CD4-positive, alpha-beta T cell treated with Interleukin-17A for 4 hours (primary cell): ENCODE measurements at regions not wholly inside any gene's neighbourhood (a gene's known extent, or its start where the extent isn't known, plus 50 kb on each side); places are given as distances from the start of the nearest gene placed in this dataset.

Experiments used
- DNase-seq: peaks from one replicate; pipeline ENCODE4 v3.0.0-alpha.2; 2020; ENCODE audit warnings: mixed read lengths

GRCh38 chr2:4404363-4404762 lies 701.0 kb downstream of the DCDC2C start:
- no peak for DNase-seq

- DNase-seq: no peak
Observed at GRCh38 chr2:4408321-4408720, 704.9 kb downstream of the DCDC2C start.

GRCh38 chr2:4412637-4413187 lies 709.3 kb downstream of the DCDC2C start:
- no peak for DNase-seq

- no peak for DNase-seq
Observed at GRCh38 chr2:4415171-4415570, 711.8 kb downstream of the DCDC2C start.

- DNase-seq: no peak
Observed at GRCh38 chr2:4415810-4416413, 712.5 kb downstream of the DCDC2C start.

GRCh38 chr2:4416431-4416830 lies 713.1 kb downstream of the DCDC2C start:
- DNase-seq: no peak

- DNase-seq: no peak
Observed at GRCh38 chr2:4417771-4418170, 714.4 kb downstream of the DCDC2C start.

GRCh38 chr2:4420032-4420431 lies 716.7 kb downstream of the DCDC2C start:
- no peak for DNase-seq

- no peak for DNase-seq
Observed at GRCh38 chr2:4424153-4424552, 720.8 kb downstream of the DCDC2C start.

- no peak for DNase-seq
Observed at GRCh38 chr2:4427083-4427482, 723.7 kb downstream of the DCDC2C start.

- DNase-seq: no peak
Observed at GRCh38 chr2:4445821-4446220, 742.4 kb downstream of the DCDC2C start.

GRCh38 chr2:4454907-4455306 lies 751.5 kb downstream of the DCDC2C start:
- DNase-seq: no peak

- no peak for DNase-seq
Observed at GRCh38 chr2:4455486-4456155, 752.2 kb downstream of the DCDC2C start.

GRCh38 chr2:4464634-4465266 lies 761.4 kb downstream of the DCDC2C start:
- DNase-seq: no peak

- DNase-seq: no peak
Observed at GRCh38 chr2:4465671-4466070, 762.3 kb downstream of the DCDC2C start.

GRCh38 chr2:4475618-4476017 lies 772.2 kb downstream of the DCDC2C start:
- DNase-seq: no peak

GRCh38 chr2:4483050-4483449 lies 779.7 kb downstream of the DCDC2C start:
- no peak for DNase-seq

- DNase-seq: no peak
Observed at GRCh38 chr2:4486971-4487370, 783.6 kb downstream of the DCDC2C start.

- no peak for DNase-seq
Observed at GRCh38 chr2:4499316-4500030, 796.1 kb downstream of the DCDC2C start.

GRCh38 chr2:4501525-4501924 lies 798.1 kb downstream of the DCDC2C start:
- DNase-seq: no peak

GRCh38 chr2:4502230-4502843 lies 799.0 kb downstream of the DCDC2C start:
- DNase-seq: no peak

- no peak for DNase-seq
Observed at GRCh38 chr2:4507661-4508060, 804.3 kb downstream of the DCDC2C start.
